Stromal cell of bone marrow (primary cell): ENCODE measurements at regions not wholly inside any gene's neighbourhood (a gene's known extent, or its start where the extent isn't known, plus 50 kb on each side); places are given as distances from the start of the nearest gene placed in this dataset.

Experiments
- DNase-seq: peaks from one replicate; pipeline ENCODE4 v3.0.0-alpha.2; 2012; ENCODE audit warnings: low read depth

- no peak for DNase-seq
Observed at GRCh38 chr5:167233507-167234220, 1057.8 kb upstream of the WWC1 start.

- DNase-seq = no peak
Observed at GRCh38 chr5:167241436-167242067, 1049.9 kb upstream of the WWC1 start.

GRCh38 chr5:167242701-167243100 is 1048.7 kb upstream of the WWC1 start:
- DNase-seq = no peak

GRCh38 chr5:167243463-167243862 is 1048.0 kb upstream of the WWC1 start:
- DNase-seq = no peak

GRCh38 chr5:167244583-167244982 is 1046.9 kb upstream of the WWC1 start:
- no peak for DNase-seq

GRCh38 chr5:167245868-167246267 is 1045.6 kb upstream of the WWC1 start:
- DNase-seq = no peak

- DNase-seq = no peak
Observed at GRCh38 chr5:167247816-167248215, 1043.6 kb upstream of the WWC1 start.

- no peak for DNase-seq
Observed at GRCh38 chr5:167248257-167248656, 1043.2 kb upstream of the WWC1 start.

GRCh38 chr5:167250996-167251395 is 1040.4 kb upstream of the WWC1 start:
- DNase-seq = no peak

GRCh38 chr5:167254132-167254531 is 1037.3 kb upstream of the WWC1 start:
- DNase-seq = no peak

GRCh38 chr5:167255926-167256325 is 1035.5 kb upstream of the WWC1 start:
- no peak for DNase-seq

- DNase-seq = no peak
Observed at GRCh38 chr5:167259806-167260205, 1031.6 kb upstream of the WWC1 start.

GRCh38 chr5:167261309-167262100 is 1029.9 kb upstream of the WWC1 start:
- no peak for DNase-seq

GRCh38 chr5:167263185-167263584 is 1028.3 kb upstream of the WWC1 start:
- DNase-seq = no peak

GRCh38 chr5:167264348-167264747 is 1027.1 kb upstream of the WWC1 start:
- no peak for DNase-seq

- DNase-seq = no peak
Observed at GRCh38 chr5:167268337-167268736, 1023.1 kb upstream of the WWC1 start.

GRCh38 chr5:167269146-167269545 is 1022.3 kb upstream of the WWC1 start:
- DNase-seq = no peak

GRCh38 chr5:167271081-167271480 is 1020.4 kb upstream of the WWC1 start:
- DNase-seq = no peak

GRCh38 chr5:167271511-167271910 is 1019.9 kb upstream of the WWC1 start:
- DNase-seq = no peak

GRCh38 chr5:167280111-167280510 is 1011.3 kb upstream of the WWC1 start:
- DNase-seq = no peak

GRCh38 chr5:167281925-167282324 is 1009.5 kb upstream of the WWC1 start:
- no peak for DNase-seq

GRCh38 chr5:167283691-167284090 is 1007.8 kb upstream of the WWC1 start:
- no peak for DNase-seq
